GM21526 (cell line): ENCODE measurements at regions not wholly inside any gene's neighbourhood (a gene's known extent, or its start where the extent isn't known, plus 50 kb on each side); places are given as distances from the start of the nearest gene placed in this dataset.

Experiments used
- ATAC-seq: cut with Tn5 transposase; IDR thresholded peaks from one replicate; pipeline ENCODE4 v1.9.1; 2021; ENCODE audit warnings: moderate library complexity; ENCODE audit not compliant: unreplicated experiment, low FRiP score

- ATAC-seq: no peak
These were observed 441.1 kb downstream of the LRATD1 start for GRCh38 chr2:15073664-15074063.

GRCh38 chr2:15074319-15074718 lies 441.8 kb downstream of the LRATD1 start:
- no peak for ATAC-seq

DNA sequence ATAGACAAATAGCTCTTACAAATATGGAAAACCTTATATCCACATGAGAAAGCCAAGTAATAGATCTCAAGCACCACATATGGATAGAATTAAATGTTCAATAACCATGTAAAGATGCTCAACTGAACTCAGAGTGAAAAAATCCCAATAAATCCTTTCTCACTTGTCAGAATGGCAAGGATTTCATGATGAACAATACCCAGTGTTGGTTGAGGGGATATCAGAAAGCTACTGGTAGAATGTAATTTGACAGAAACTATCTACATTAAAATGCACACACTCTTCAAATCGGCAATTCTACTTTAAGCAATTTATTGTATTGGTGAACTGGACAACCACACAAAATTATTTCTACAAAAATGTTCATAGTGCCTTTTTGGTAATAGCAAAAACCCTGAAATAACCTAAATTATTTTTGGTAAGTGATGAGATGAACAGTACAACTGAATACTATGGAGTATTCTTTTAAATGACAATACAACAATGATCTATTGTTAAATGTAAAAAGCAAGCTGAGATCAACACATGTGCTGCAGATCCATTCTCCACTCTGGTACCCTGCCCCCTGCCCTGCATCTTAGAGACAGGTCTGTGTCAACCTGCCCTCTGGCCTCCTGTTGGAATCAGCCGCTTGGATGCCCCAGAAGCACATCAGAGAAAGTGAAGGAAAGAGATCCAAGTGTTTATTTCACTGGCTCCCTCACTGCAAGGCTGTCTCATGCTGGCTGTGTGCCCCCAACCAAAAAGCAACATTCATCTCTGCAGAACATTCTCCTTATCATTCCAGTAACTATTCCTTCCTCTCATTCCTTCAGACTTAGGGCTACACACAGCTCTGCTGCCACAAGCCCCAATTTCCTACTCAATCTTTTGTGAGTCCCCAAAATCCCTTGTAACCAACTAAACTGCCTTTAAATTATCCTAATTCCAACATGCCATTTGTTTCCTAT lies 442.5 kb downstream of the LRATD1 start:
- ATAC-seq: no peak

DNA sequence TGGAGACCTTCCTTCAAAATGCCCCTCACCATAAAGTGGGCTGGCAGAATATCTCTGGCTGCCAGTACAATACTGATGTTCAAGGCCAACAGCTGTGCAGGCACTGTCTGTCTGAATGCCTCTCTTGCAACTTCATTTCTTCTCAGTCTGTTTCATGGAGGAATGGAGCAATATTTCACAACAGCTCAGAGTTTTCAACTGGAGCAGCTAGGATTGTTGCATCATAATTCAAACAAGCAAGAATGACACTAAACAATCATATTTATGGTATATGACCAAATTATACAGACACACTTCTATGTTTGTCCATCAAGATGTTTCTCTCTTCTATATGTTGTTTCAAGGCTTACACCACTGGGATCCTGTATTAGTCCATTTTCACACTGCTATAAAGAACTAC lies 444.2 kb downstream of the LRATD1 start:
- no peak for ATAC-seq

DNA sequence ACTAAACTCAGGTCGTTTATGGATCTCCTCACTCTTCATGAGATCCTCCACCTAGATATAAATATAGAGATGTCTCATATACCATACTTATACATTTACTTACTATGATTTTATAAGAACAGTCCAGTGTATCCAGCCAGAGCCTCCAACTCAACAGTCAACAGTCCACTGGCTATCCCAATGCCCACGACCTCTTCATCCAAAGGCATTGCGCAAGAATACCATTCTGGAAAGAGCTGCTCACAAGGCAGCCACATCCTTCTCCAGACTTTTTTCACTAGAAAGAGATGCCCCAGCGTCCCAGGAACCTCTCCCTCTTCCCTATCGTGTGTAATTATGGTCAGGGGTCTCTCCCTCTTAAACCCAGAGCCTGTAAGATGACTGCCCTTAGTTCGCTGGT lies 448.8 kb downstream of the LRATD1 start:
- no peak for ATAC-seq

GRCh38 chr2:15082105-15083058 lies 449.9 kb downstream of the LRATD1 start:
- ATAC-seq: no peak

DNA sequence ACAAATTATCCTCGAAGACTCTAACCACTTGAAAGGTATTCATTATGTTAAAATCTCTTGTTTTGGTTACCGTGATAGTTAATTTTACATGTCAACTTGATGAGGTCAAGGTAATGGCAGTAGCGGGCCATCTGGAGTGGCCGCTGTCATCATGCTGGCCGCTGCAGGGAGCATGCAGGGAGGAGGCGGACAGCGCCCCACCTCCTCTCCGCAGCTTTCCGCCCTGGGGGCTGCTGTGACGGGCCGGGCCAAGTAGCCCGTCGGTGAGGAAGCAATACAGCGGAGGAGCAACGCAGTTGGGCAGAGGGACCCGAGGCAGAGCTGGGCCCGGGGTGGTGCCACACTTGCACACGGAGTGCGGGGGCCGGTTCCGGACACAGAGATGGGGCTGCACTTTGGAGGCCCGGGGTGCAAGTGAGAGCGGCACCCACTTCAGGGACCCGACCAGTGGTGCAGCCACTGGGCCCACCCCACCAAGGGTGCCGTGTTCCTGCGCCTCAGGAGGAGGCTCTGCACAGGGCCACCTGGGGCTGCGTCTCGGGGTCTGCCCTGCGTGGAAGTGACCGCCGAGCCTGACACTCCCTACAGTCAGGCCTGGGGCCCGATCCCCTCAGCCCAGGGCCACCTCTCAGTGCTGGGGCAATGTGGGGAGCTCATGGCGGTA lies 452.4 kb downstream of the LRATD1 start:
- no peak for ATAC-seq

DNA sequence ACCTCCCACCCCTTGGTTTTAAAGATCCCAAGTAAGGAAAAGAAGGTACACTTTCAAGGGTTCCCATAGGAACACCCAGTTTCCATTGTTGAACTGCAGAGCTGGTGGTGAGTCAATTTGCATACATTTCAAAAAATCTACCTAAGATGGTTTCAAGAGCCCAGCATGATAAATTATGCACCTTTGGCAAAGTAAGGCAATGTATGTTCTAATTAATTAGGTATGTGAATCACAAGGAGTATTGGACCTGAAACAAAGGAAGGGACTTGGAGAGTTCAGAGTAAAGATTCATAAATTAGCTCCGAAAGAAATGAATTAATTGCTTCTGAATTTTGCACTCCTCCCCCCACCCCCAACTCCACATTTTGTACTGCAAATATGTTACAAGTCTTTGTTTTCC lies 459.7 kb downstream of the LRATD1 start:
- no peak for ATAC-seq

GRCh38 chr2:15092691-15093090 lies 460.2 kb downstream of the LRATD1 start:
- no peak for ATAC-seq

DNA sequence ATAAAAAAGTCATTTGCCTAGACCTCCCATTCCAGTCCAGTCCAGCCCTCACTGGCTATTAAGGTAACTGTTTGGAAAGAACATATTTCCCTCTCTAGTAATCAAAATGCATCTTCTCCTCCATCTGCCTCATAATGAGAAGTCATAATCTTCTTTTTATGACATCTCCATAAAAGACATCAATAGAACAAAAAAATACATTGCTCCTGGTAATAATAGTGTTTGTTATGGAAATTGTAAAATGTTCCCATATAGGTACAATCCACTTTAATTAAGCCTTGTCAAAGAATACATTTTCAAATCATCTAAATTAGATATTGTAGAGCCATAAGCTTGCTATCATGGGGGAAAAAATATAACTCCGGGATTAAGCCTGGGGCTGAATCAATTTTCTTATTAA lies 461.6 kb downstream of the LRATD1 start:
- ATAC-seq: no peak

- no peak for ATAC-seq
These were observed 464.3 kb downstream of the NBAS start for GRCh38 chr2:15096873-15097272.

- no peak for ATAC-seq
These were observed 454.0 kb downstream of the NBAS start for GRCh38 chr2:15107137-15107536.

DNA sequence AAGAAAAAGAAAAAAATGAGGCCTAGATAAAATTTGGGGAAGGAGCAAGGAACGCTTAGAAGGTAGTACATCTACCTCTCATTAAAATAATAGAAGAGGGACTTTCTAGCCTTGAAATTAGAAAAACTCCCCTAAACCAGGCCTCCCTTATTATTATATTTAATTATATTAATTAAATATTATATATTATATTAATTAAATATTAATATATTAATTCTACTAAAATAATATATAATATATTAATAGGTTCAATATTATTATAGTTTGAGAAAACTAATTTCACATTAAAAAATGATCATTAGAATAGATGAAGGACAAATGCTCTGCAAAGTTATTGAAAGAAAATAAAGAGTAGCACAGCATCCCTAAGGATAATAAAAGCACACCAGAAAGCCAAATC lies 449.4 kb downstream of the NBAS start:
- no peak for ATAC-seq

GRCh38 chr2:15112216-15112615 lies 448.9 kb downstream of the NBAS start:
- ATAC-seq: no peak

DNA sequence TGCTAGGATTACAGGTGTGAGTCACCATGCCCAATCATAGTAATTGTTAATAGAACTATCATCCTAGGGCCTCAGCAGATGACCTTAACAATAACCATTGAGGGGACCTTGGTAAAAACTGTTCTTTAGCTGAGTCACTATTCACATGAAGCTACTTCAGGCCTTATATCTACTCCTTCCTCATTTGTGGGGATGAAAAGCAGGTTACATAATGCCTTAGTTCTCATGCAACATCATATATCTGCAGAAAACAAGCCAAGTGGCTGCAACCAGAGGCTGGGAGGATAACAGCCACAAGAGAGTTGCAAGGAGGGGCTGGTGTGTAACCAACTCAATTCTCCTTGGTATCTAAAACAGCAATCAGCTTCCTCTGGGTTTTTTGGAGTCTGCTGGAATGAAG lies 445.4 kb downstream of the NBAS start:
- ATAC-seq: no peak

- ATAC-seq: no peak
These were observed 444.3 kb downstream of the NBAS start for GRCh38 chr2:15116830-15117229.
